ENCODE measurements at regions not wholly inside any gene's neighbourhood (a gene's known extent, or its start where the extent isn't known, plus 50 kb on each side); places are given as distances from the start of the nearest gene placed in this dataset.
A peak's percentile ranks its signal among the peaks of the same experiment; 100 is the strongest.

DNA sequence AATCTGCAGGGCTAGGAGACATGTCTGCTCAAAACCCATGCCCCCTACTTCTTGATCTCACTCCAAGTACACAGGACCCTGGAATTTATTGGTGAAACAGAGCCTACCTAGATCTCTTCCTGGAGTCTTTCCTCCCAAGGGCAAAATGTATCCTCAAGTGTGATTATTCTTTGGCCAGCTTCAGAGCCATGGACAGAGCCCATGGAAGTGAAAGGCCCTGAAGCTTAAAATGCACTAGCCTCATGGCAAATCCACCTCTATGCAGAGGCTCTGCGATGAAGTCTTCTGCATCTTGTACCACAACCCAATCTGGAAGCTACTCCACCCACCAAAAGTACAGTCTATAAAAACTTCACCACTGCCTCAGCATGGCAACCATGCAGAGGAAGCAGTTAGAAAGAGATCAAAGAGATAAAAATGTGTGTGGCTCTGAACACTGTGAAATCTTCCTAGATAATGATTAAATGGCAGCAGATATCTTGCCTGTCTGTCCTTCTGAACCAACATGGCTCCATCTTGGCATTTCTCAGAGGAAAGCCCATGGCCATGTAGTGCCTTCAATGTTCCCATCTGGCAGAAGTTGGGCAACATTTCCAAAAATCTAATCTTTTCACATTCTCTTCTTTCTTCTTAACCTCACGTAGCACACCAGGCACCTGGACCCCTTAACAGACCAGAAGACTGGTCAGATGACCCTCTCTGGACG, 142.9 kb upstream of the KLF7 start:
- no peak overlapping the region for H3K27ac Mint-ChIP-seq

DNA sequence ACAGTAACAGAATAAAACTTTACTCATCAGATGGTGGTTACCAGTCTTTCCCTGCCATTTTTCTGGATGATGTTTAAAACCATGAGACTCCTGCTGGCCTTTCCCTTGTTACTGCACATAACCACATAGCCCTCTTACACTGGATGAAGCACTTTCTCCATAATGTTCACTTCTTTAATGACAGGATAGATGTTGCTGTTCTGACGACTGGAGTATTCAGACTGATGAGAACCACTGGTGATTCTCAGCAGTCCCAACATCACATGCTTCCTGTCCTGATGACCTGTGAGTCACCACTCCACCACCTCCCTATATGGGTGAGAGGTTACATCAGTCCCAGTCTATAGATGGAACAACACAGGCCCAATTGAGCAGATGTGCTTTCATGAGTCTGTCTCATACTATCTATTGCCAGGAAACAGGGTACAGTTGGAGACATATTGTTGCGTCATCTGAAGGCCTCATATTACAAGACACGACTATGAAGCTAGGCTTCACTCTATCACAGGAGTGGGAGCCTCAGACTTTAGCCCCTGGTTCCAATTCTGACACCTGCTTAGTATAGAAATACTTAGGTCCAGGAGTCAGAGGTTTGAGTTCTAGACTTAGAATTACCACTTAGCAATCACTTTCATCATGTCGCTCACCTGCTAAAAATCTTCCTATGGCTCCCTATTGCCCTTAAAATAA, 145.7 kb upstream of the KLF7 start:
- no peaks in the 10 kb centered on the region for H3K27me3 Mint-ChIP-seq (ENCODE audit: low read depth)
- no peaks in the 10 kb centered on the region for H3K9me3 Mint-ChIP-seq

More for the DNA sequence above, 142.9 kb upstream of the KLF7 start:
- TF ChIP-seq, protein P1, sequence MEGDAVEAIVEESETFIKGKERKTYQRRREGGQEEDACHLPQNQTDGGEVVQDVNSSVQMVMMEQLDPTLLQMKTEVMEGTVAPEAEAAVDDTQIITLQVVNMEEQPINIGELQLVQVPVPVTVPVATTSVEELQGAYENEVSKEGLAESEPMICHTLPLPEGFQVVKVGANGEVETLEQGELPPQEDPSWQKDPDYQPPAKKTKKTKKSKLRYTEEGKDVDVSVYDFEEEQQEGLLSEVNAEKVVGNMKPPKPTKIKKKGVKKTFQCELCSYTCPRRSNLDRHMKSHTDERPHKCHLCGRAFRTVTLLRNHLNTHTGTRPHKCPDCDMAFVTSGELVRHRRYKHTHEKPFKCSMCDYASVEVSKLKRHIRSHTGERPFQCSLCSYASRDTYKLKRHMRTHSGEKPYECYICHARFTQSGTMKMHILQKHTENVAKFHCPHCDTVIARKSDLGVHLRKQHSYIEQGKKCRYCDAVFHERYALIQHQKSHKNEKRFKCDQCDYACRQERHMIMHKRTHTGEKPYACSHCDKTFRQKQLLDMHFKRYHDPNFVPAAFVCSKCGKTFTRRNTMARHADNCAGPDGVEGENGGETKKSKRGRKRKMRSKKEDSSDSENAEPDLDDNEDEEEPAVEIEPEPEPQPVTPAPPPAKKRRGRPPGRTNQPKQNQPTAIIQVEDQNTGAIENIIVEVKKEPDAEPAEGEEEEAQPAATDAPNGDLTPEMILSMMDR (IDR thresholded peaks at IDR 0.05; ENCODE audit: unreplicated experiment in 3 of 3), result no peak
- no peaks in the 10 kb centered on the region for H3K9me3 Mint-ChIP-seq
- H3K4me3 Mint-ChIP-seq, result peak overlapping the region in 1 of 3 experiments; percentile 28
- H3K27me3 Mint-ChIP-seq (ENCODE audit: low read depth), result peaks cover 4% of the 10 kb centered on the region
- H3K4me1 Mint-ChIP-seq, result peaks cover 19% of the 10 kb centered on the region
- H3K36me3 Mint-ChIP-seq (ENCODE audit: low read depth), result no peaks in the 10 kb centered on the region

DNA sequence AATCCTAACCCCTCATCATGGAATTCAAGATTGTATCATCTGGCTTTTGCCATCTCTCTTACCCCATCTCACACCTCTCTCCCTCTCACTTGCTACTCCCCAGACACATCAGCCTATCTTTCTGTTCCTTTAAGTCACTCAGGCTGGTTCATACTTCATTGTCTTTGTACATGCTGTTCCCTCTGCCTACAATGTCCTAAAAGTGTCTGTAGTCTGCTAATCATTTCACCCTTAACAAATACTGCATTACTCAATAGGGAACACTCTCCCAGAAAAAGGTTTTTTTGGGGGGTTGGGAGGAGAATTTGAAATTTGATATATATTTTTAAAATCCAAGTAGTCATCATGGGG, 146.2 kb upstream of the KLF7 start:
- H3K4me1 Mint-ChIP-seq, result peaks cover 26% of the 10 kb centered on the region
- TF ChIP-seq, protein P1 (IDR thresholded peaks at IDR 0.05; ENCODE audit: unreplicated experiment in 3 of 3), result no peak

More for the DNA sequence above, 145.7 kb upstream of the KLF7 start:
- Mint-ChIP-seq H3K4me3 (peak overlapping the region; percentile 1 to 21 (median 2)), H3K27ac (peak overlapping the region in 2 of 3 experiments; percentile 26 to 86), H3K4me1 (peaks cover 21% of the 10 kb centered on the region), H3K36me3 (ENCODE audit: low read depth) (no peaks in the 10 kb centered on the region)
- TF ChIP-seq, protein P1 (IDR thresholded peaks at IDR 0.05; ENCODE audit: unreplicated experiment in 3 of 3), result peak in 1 of 3 experiments; percentile 28

DNA sequence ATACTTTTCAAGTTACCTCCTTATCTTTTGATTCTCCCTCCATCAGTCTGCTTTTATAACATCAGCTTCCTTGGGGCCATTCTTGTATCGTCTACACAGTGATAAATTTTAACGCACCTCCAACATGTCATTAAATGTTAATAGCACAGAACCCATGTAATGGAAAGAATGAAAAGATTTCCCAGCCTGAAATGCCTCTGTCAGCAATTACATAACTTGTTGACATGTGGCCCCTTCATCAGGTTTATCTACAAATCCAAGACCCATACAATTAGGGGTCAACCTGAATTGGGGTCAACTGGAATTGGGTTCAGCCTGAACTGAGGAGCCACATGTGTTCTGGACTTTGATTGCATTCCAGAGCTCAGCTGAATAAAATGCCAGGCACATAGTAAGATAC, 148.2 kb upstream of the KLF7 start:
- H3K36me3 Mint-ChIP-seq (ENCODE audit: low read depth), result no peaks in the 10 kb centered on the region
- TF ChIP-seq, protein P1 (IDR thresholded peaks at IDR 0.05; ENCODE audit: unreplicated experiment in 3 of 3), result no peak
- H3K4me1 Mint-ChIP-seq, result peaks cover 36% of the 10 kb centered on the region
- H3K27ac Mint-ChIP-seq, result no peak overlapping the region
- no peaks in the 10 kb centered on the region for H3K27me3 Mint-ChIP-seq (ENCODE audit: low read depth)
- no peaks in the 10 kb centered on the region for H3K9me3 Mint-ChIP-seq
- H3K4me3 Mint-ChIP-seq, result no peak overlapping the region

More for the DNA sequence above, 146.2 kb upstream of the KLF7 start:
- Mint-ChIP-seq H3K36me3 (ENCODE audit: low read depth) (no peaks in the 10 kb centered on the region), H3K27me3 (ENCODE audit: low read depth) (no peaks in the 10 kb centered on the region), H3K27ac (peak overlapping the region in 1 of 3 experiments; percentile 31), H3K4me3 (peak overlapping the region in 1 of 3 experiments; percentile 16), H3K9me3 (no peaks in the 10 kb centered on the region)

DNA sequence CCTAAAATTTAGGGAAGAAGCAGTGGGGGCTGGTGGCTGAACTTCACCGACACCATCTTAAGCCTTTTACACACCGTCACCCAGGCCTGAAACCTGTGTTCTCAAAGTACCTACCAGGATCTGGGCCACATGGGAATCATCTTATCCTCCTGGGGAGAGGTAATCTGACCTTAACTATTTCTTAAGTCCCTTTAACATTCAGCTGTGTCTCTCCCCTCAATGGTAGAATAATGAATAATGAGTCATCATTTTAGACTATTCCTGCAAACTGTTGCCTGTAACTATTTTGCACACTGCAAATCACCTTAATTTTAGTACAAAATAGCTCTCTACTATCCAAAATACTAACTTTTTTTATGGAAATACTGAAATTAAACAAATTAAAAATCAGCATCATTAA, 149.4 kb upstream of the KLF7 start:
- Mint-ChIP-seq H3K27me3 (ENCODE audit: low read depth) (no peaks in the 10 kb centered on the region), H3K4me1 (peaks cover 31% of the 10 kb centered on the region), H3K9me3 (no peaks in the 10 kb centered on the region), H3K36me3 (ENCODE audit: low read depth) (no peaks in the 10 kb centered on the region), H3K27ac (no peak overlapping the region), H3K4me3 (no peak overlapping the region)
- TF ChIP-seq, protein P1 (IDR thresholded peaks at IDR 0.05; ENCODE audit: unreplicated experiment in 3 of 3), result no peak
